ENCODE measurements at regions not wholly inside any gene's neighbourhood (a gene's known extent, or its start where the extent isn't known, plus 50 kb on each side); places are given as distances from the start of the nearest gene placed in this dataset.

DNA sequence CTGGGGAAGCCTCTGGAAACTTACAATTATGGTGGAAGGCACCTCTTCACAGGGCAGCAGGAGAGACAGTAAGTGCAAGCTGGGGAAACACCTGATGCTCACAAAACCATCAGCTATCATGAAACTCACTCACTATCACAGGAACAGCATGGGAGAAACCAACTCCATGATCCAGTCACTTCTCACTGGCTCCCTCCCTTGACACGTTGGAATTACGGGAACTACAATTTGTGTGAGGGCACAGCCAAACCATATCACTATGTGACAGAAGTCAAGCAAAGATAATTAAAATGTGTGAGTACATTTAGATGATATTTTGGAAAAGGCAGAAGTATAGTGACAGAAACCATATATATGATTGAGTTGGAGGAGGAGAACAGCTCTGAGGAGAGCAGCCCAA, 474.0 kb upstream of the OLFM3 start:
- Histone ChIP-seq H3K4me3 (ENCODE audit: low read length) (no peak overlapping the region), H4K20me1 (ENCODE audit: insufficient read depth) (no peaks in the 10 kb centered on the region), H3K79me2 (replicated peaks; ENCODE audit: insufficient read depth, low read length) (no peaks in the 10 kb centered on the region), H3K9me3 (ENCODE audit: low read length) (no peaks in the 10 kb centered on the region), H3K9ac (ENCODE audit: low read length) (no peak overlapping the region), H3K9me2 (ENCODE audit: insufficient read depth, low read length) (no peaks in the 10 kb centered on the region), H3K27me3 (ENCODE audit: insufficient read depth, low read depth, low read length) (no peaks in the 10 kb centered on the region), H3K4me2 (ENCODE audit: low read length) (no peak overlapping the region), H3F3A (ENCODE audit: insufficient read depth, low read length, poor library complexity, severe bottlenecking) (no peaks in the 10 kb centered on the region), H3K36me3 (ENCODE audit: insufficient read depth, low read length) (no peaks in the 10 kb centered on the region), H2AFZ (ENCODE audit: low read depth, low read length) (no peak overlapping the region), H3K27ac (ENCODE audit: low read length) (no peak overlapping the region)
- TF ChIP-seq SMC3 (conservative IDR thresholded peaks at IDR 0.05; ENCODE audit: poor library complexity) = no peak
- no peak for TF ChIP-seq MXI1 (conservative IDR thresholded peaks at IDR 0.05; ENCODE audit: poor library complexity, severe bottlenecking)
- TF ChIP-seq EP300 (conservative IDR thresholded peaks at IDR 0.05; ENCODE audit: poor library complexity, severe bottlenecking) = no peak
- no peak for TF ChIP-seq TAF1 (IDR thresholded peaks at IDR 0.05; ENCODE audit: low read depth)
- TF ChIP-seq, protein P1, sequence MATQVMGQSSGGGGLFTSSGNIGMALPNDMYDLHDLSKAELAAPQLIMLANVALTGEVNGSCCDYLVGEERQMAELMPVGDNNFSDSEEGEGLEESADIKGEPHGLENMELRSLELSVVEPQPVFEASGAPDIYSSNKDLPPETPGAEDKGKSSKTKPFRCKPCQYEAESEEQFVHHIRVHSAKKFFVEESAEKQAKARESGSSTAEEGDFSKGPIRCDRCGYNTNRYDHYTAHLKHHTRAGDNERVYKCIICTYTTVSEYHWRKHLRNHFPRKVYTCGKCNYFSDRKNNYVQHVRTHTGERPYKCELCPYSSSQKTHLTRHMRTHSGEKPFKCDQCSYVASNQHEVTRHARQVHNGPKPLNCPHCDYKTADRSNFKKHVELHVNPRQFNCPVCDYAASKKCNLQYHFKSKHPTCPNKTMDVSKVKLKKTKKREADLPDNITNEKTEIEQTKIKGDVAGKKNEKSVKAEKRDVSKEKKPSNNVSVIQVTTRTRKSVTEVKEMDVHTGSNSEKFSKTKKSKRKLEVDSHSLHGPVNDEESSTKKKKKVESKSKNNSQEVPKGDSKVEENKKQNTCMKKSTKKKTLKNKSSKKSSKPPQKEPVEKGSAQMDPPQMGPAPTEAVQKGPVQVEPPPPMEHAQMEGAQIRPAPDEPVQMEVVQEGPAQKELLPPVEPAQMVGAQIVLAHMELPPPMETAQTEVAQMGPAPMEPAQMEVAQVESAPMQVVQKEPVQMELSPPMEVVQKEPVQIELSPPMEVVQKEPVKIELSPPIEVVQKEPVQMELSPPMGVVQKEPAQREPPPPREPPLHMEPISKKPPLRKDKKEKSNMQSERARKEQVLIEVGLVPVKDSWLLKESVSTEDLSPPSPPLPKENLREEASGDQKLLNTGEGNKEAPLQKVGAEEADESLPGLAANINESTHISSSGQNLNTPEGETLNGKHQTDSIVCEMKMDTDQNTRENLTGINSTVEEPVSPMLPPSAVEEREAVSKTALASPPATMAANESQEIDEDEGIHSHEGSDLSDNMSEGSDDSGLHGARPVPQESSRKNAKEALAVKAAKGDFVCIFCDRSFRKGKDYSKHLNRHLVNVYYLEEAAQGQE (IDR thresholded peaks at IDR 0.05; ENCODE audit: borderline replicate concordance) = no peak
- TF ChIP-seq, protein P2, sequence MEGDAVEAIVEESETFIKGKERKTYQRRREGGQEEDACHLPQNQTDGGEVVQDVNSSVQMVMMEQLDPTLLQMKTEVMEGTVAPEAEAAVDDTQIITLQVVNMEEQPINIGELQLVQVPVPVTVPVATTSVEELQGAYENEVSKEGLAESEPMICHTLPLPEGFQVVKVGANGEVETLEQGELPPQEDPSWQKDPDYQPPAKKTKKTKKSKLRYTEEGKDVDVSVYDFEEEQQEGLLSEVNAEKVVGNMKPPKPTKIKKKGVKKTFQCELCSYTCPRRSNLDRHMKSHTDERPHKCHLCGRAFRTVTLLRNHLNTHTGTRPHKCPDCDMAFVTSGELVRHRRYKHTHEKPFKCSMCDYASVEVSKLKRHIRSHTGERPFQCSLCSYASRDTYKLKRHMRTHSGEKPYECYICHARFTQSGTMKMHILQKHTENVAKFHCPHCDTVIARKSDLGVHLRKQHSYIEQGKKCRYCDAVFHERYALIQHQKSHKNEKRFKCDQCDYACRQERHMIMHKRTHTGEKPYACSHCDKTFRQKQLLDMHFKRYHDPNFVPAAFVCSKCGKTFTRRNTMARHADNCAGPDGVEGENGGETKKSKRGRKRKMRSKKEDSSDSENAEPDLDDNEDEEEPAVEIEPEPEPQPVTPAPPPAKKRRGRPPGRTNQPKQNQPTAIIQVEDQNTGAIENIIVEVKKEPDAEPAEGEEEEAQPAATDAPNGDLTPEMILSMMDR (IDR thresholded peaks at IDR 0.05; ENCODE audit: poor library complexity, severe bottlenecking) = no peak
- TF ChIP-seq RAD21 (conservative IDR thresholded peaks at IDR 0.05) = no peak
- TF ChIP-seq POLR2AphosphoS5 (IDR thresholded peaks at IDR 0.05) = no peak
- TF ChIP-seq EZH2 (IDR thresholded peaks at IDR 0.05; ENCODE audit: borderline replicate concordance, insufficient read depth, low read length, poor library complexity, severe bottlenecking) = no peak

DNA sequence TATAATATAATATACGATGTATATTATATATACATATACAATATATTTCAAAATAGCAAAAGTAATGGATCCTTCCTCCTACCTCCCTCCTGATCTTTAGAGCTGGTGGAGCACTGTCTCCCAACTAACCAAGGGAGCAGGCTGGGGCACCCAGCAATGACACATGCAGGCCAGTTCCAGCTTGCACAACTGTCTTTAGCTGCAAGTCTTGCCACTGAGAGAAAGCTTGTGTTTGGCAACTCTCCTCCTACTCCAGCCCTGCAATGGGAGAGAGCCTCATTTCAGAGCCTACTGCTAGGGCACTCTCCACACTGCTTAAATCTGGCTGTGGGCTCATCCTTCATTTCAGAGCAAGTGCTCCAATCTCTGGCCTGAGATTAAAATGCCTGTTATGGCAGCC, 469.8 kb upstream of the OLFM3 start:
- H3K79me2 ChIP-seq (replicated peaks; ENCODE audit: insufficient read depth, low read length) = no peaks in the 10 kb centered on the region
- no peaks in the 10 kb centered on the region for H3F3A ChIP-seq (ENCODE audit: insufficient read depth, low read length, poor library complexity, severe bottlenecking)
- TF ChIP-seq, protein P2 (IDR thresholded peaks at IDR 0.05; ENCODE audit: poor library complexity, severe bottlenecking) = no peak
- TF ChIP-seq SMC3 (conservative IDR thresholded peaks at IDR 0.05; ENCODE audit: poor library complexity) (no peak), EZH2 (IDR thresholded peaks at IDR 0.05; ENCODE audit: borderline replicate concordance, insufficient read depth, low read length, poor library complexity, severe bottlenecking) (no peak), EP300 (conservative IDR thresholded peaks at IDR 0.05; ENCODE audit: poor library complexity, severe bottlenecking) (no peak), POLR2AphosphoS5 (IDR thresholded peaks at IDR 0.05) (no peak)
- no peaks in the 10 kb centered on the region for H3K9me2 ChIP-seq (ENCODE audit: insufficient read depth, low read length)
- no peak overlapping the region for H3K4me2 ChIP-seq (ENCODE audit: low read length)
- H3K36me3 ChIP-seq (ENCODE audit: insufficient read depth, low read length) = no peaks in the 10 kb centered on the region
- no peak overlapping the region for H3K4me3 ChIP-seq (ENCODE audit: low read length)
- no peaks in the 10 kb centered on the region for H3K9me3 ChIP-seq (ENCODE audit: low read length)
- H3K27me3 ChIP-seq (ENCODE audit: insufficient read depth, low read depth, low read length) = no peaks in the 10 kb centered on the region
- no peaks in the 10 kb centered on the region for H4K20me1 ChIP-seq (ENCODE audit: insufficient read depth)
- H2AFZ ChIP-seq (ENCODE audit: low read depth, low read length) = no peak overlapping the region
- no peak overlapping the region for H3K9ac ChIP-seq (ENCODE audit: low read length)
- H3K27ac ChIP-seq (ENCODE audit: low read length) = no peak overlapping the region

Measured in neural cell (in vitro differentiated cells).